Urothelium cell line (cell line): ENCODE measurements at regions not wholly inside any gene's neighbourhood (a gene's known extent, or its start where the extent isn't known, plus 50 kb on each side); places are given as distances from the start of the nearest gene placed in this dataset.

Experiments
- DNase-seq: peaks from one replicate; pipeline ENCODE4 v3.0.0; 2011; ENCODE audit warnings: low spot score, mixed read lengths
- FAIRE-seq: peaks from 2 replicates; lab custom pipeline; 2011; peaks lifted over from hg19 to GRCh38; lab: Jason Lieb, UNC

GRCh38 chr6:95489185-95489863 is 88.0 kb upstream of the MANEA start:
- no peak for DNase-seq
- FAIRE-seq, result no peak

- DNase-seq (no peak), FAIRE-seq (no peak)
These were observed 80.4 kb upstream of the MANEA start for GRCh38 chr6:95496769-95497426.

- no peak for DNase-seq
- no peak for FAIRE-seq
These were observed 76.1 kb upstream of the MANEA start for GRCh38 chr6:95501032-95501904.

- no peak for FAIRE-seq
These were observed 73.8 kb upstream of the MANEA start for GRCh38 chr6:95503568-95503967.

GRCh38 chr6:95511404-95511803 is 65.9 kb upstream of the MANEA start:
- FAIRE-seq (no peak), DNase-seq (no peak)

More at GRCh38 chr6:95503568-95503967, 73.8 kb upstream of the MANEA start:
- no peak for DNase-seq

- DNase-seq (no peak), FAIRE-seq (no peak)
These were observed 61.4 kb upstream of the MANEA start for GRCh38 chr6:95515975-95516374.

- no peak for DNase-seq
- FAIRE-seq, result no peak
These were observed 60.3 kb upstream of the MANEA start for GRCh38 chr6:95517004-95517403.

GRCh38 chr6:95517568-95517967 is 59.8 kb upstream of the MANEA start:
- DNase-seq (no peak), FAIRE-seq (no peak)

- DNase-seq (no peak), FAIRE-seq (no peak)
These were observed 58.6 kb upstream of the MANEA start for GRCh38 chr6:95518630-95519227.

- no peak for FAIRE-seq
- DNase-seq, result no peak
These were observed 57.9 kb upstream of the MANEA start for GRCh38 chr6:95519228-95520037.

- no peak for DNase-seq
- no peak for FAIRE-seq
These were observed 56.2 kb upstream of the MANEA start for GRCh38 chr6:95521181-95521580.
